HL-60 (cell line): ENCODE measurements at regions not wholly inside any gene's neighbourhood (a gene's known extent, or its start where the extent isn't known, plus 50 kb on each side); places are given as distances from the start of the nearest gene placed in this dataset.
"Not testable (repeated sequence)": the region's sequence is repeated elsewhere in the genome, so short reads cannot be mapped to it uniquely, and the experiment has no call there.

Experiments
- DNase-seq, 2 experiments: peaks; one replicate each; pipeline ENCODE4 v3.0.0-alpha.2; 2010 to 2020; ENCODE audit warnings: low read depth in 1 of 2, low spot score in 1 of 2
- H3K27ac ChIP-seq: fragments of 250-450 bp; sonication (Bioruptor Pico); replicated peaks from 2 replicates; pipeline ENCODE4 v1.5.1; 2020; ENCODE audit warnings: mild to moderate bottlenecking, moderate library complexity
- H3K27me3 ChIP-seq: fragments of 250-450 bp; sonication (Bioruptor Pico); 2 replicates; pipeline ENCODE4 v1.5.1; 2021; ENCODE audit warnings: mild to moderate bottlenecking, moderate library complexity; ENCODE audit not compliant: insufficient read depth, poor library complexity, severe bottlenecking
- H3K4me3 ChIP-seq: replicated peaks from 2 replicates; pipeline ENCODE4 v1.5.1; 2011; ENCODE audit warnings: mild to moderate bottlenecking, control low read depth, low read length; ENCODE audit not compliant: insufficient read depth
- CTCF ChIP-seq: IDR thresholded peaks from one replicate; pipeline ENCODE4 v1.5.1; 2011; ENCODE audit warnings: low read length, control low read depth, inconsistent platforms; ENCODE audit not compliant: insufficient read depth
- GABPA ChIP-seq: IDR thresholded peaks from 2 replicates; pipeline ENCODE4 v1.6.1; 2012; ENCODE audit warnings: low read depth
- POLR2AphosphoS5 ChIP-seq: IDR thresholded peaks from 2 replicates; pipeline ENCODE4 v1.6.1; 2012; ENCODE audit warnings: low read depth
- REST ChIP-seq: IDR thresholded peaks from 2 replicates; pipeline ENCODE4 v1.6.1; 2012; ENCODE audit warnings: low read depth; ENCODE audit not compliant: insufficient replicate concordance
- SPI1 ChIP-seq: IDR thresholded peaks from 2 replicates; pipeline ENCODE4 v1.6.1; 2012; ENCODE audit warnings: low read depth, mild to moderate bottlenecking, borderline replicate concordance

- Histone ChIP-seq H3K4me3 (no peak overlapping the region), H3K27ac (no peak overlapping the region), H3K27me3 (no peaks in the 10 kb centered on the region)
- TF ChIP-seq CTCF (no peak), GABPA (no peak), SPI1 (no peak), POLR2AphosphoS5 (no peak), REST (no peak)
- DNase-seq = no peak
Measured at GRCh38 chr4:23023121-23023520, 330.4 kb downstream of the GBA3 start.

- H3K27ac ChIP-seq = no peak overlapping the region
- no peak for DNase-seq
Measured at GRCh38 chr4:23022032-23022431, 329.3 kb downstream of the GBA3 start.

GRCh38 chr4:23021040-23021439 lies 328.3 kb downstream of the GBA3 start:
- TF ChIP-seq CTCF (no peak), GABPA (no peak), REST (no peak), SPI1 (no peak), POLR2AphosphoS5 (no peak)
- DNase-seq = no peak
- Histone ChIP-seq H3K27ac (no peak overlapping the region), H3K4me3 (no peak overlapping the region), H3K27me3 (no peaks in the 10 kb centered on the region)

More at GRCh38 chr4:23022032-23022431, 329.3 kb downstream of the GBA3 start:
- no peaks in the 10 kb centered on the region for H3K27me3 ChIP-seq
- no peak for TF ChIP-seq CTCF
- no peak for TF ChIP-seq SPI1
- TF ChIP-seq POLR2AphosphoS5 = no peak
- no peak for TF ChIP-seq REST
- TF ChIP-seq GABPA = no peak
- no peak overlapping the region for H3K4me3 ChIP-seq

- H3K27me3 ChIP-seq, H3K27ac ChIP-seq, DNase-seq, H3K4me3 ChIP-seq: not testable (repeated sequence)
Measured at GRCh38 chr4:23020399-23020798, 327.7 kb downstream of the GBA3 start.
